GM21390 (cell line): ENCODE measurements at regions not wholly inside any gene's neighbourhood (a gene's known extent, or its start where the extent isn't known, plus 50 kb on each side); places are given as distances from the start of the nearest gene placed in this dataset.
"Not testable (repeated sequence)": the region's sequence is repeated elsewhere in the genome, so short reads cannot be mapped to it uniquely, and the experiment has no call there.

Experiments
- ATAC-seq: cut with Tn5 transposase; IDR thresholded peaks from one replicate; pipeline ENCODE4 v1.9.1; 2021; ENCODE audit not compliant: unreplicated experiment

- no peak for ATAC-seq
These were observed 2474.2 kb downstream of the PCDH9 start for GRCh38 chr13:64755961-64756360.

GRCh38 chr13:64753233-64754000 lies 2476.7 kb downstream of the PCDH9 start:
- no peak for ATAC-seq

- no peak for ATAC-seq
These were observed 2480.8 kb downstream of the PCDH9 start for GRCh38 chr13:64749301-64749700.

GRCh38 chr13:64746845-64747244 lies 2483.3 kb downstream of the PCDH9 start:
- ATAC-seq, result no peak

GRCh38 chr13:64740493-64740892 lies 2489.6 kb downstream of the PCDH9 start:
- no peak for ATAC-seq

- ATAC-seq, result no peak
These were observed 2504.6 kb downstream of the PCDH9 start for GRCh38 chr13:64725492-64725891.

- ATAC-seq, result no peak
These were observed 2506.4 kb downstream of the PCDH9 start for GRCh38 chr13:64723724-64724123.

- ATAC-seq, result no peak
These were observed 2512.0 kb downstream of the PCDH9 start for GRCh38 chr13:64718116-64718515.

GRCh38 chr13:64716936-64717335 lies 2513.2 kb downstream of the PCDH9 start:
- ATAC-seq, result no peak

- no peak for ATAC-seq
These were observed 2521.1 kb downstream of the PCDH9 start for GRCh38 chr13:64709079-64709478.

- ATAC-seq, result no peak
These were observed 2526.0 kb downstream of the PCDH9 start for GRCh38 chr13:64704121-64704649.

- no peak for ATAC-seq
These were observed 2532.9 kb downstream of the PCDH9 start for GRCh38 chr13:64697226-64697625.

- no peak for ATAC-seq
These were observed 2541.1 kb downstream of the PCDH9 start for GRCh38 chr13:64688893-64689677.

- not testable (repeated sequence) for ATAC-seq
These were observed 2543.6 kb downstream of the PCDH9 start for GRCh38 chr13:64686536-64686935.

GRCh38 chr13:64684685-64685431 lies 2545.3 kb downstream of the PCDH9 start:
- ATAC-seq, result no peak

- ATAC-seq, result no peak
These were observed 2546.0 kb downstream of the PCDH9 start for GRCh38 chr13:64684108-64684507.

GRCh38 chr13:64680739-64681138 lies 2549.4 kb downstream of the PCDH9 start:
- no peak for ATAC-seq

- ATAC-seq, result no peak
These were observed 2554.8 kb downstream of the PCDH9 start for GRCh38 chr13:64675255-64675892.

GRCh38 chr13:64674126-64674525 lies 2556.0 kb downstream of the PCDH9 start:
- ATAC-seq, result no peak

GRCh38 chr13:64672751-64673150 lies 2557.4 kb downstream of the PCDH9 start:
- ATAC-seq, result no peak
